H9 (cell line): ENCODE measurements at regions not wholly inside any gene's neighbourhood (a gene's known extent, or its start where the extent isn't known, plus 50 kb on each side); places are given as distances from the start of the nearest gene placed in this dataset.
"Not testable (repeated sequence)": the region's sequence is repeated elsewhere in the genome, so short reads cannot be mapped to it uniquely, and the experiment has no call there.

ENCODE experiments used
- DNase-seq: peaks from one replicate; pipeline ENCODE4 v3.0.0-alpha.2; 2017
- H2AFZ ChIP-seq: one replicate; pipeline ENCODE4 v1.6.1; 2013; ENCODE audit warnings: mild to moderate bottlenecking, low read length, control low read depth, moderate library complexity
- H2AK5ac ChIP-seq: 2 replicates; pipeline ENCODE4 v1.6.1; 2013; ENCODE audit warnings: low read length, control low read depth, mixed read lengths; ENCODE audit not compliant: insufficient read length
- H2BK120ac ChIP-seq: one replicate; pipeline ENCODE4 v1.6.1; 2013; ENCODE audit warnings: low read depth, mild to moderate bottlenecking, low read length, control low read depth, inconsistent platforms; ENCODE audit not compliant: poor library complexity, severe bottlenecking
- H2BK12ac ChIP-seq: 2 replicates; pipeline ENCODE4 v1.6.1; 2013; ENCODE audit warnings: low read length, control low read depth, mixed read lengths, low read depth; ENCODE audit not compliant: insufficient read length
- H2BK15ac ChIP-seq: 2 replicates; pipeline ENCODE4 v1.6.1; 2013; ENCODE audit warnings: low read depth, low read length, control low read depth
- H2BK20ac ChIP-seq: one replicate; pipeline ENCODE4 v1.6.1; 2013; ENCODE audit warnings: low read depth, mild to moderate bottlenecking, low read length, control low read depth, inconsistent platforms; ENCODE audit not compliant: poor library complexity, severe bottlenecking
- H2BK5ac ChIP-seq: 2 replicates; pipeline ENCODE4 v1.6.1; 2013; ENCODE audit warnings: low read length, control low read depth, mixed read lengths; ENCODE audit not compliant: insufficient read length
- H3K14ac ChIP-seq: 2 replicates; pipeline ENCODE4 v1.6.1; 2013; ENCODE audit warnings: low read length, control low read depth; ENCODE audit not compliant: insufficient read depth
- H3K18ac ChIP-seq: 2 replicates; pipeline ENCODE4 v1.6.1; 2013; ENCODE audit warnings: low read depth, mild to moderate bottlenecking, mixed read lengths, low read length, control low read depth; ENCODE audit not compliant: insufficient read length
- H3K23ac ChIP-seq: 2 replicates; pipeline ENCODE4 v1.6.1; 2013; ENCODE audit warnings: low read length, control low read depth, mixed read lengths, low read depth; ENCODE audit not compliant: insufficient read length
- H3K23me2 ChIP-seq: 2 replicates; pipeline ENCODE4 v1.6.1; 2013; ENCODE audit warnings: low read depth, mild to moderate bottlenecking, mixed read lengths, low read length, control low read depth; ENCODE audit not compliant: insufficient read length, poor library complexity, severe bottlenecking
- H3K27ac ChIP-seq: 2 replicates; pipeline ENCODE4 v1.5.1; 2013; ENCODE audit warnings: low read length, control low read depth, mixed read lengths, low read depth; ENCODE audit not compliant: insufficient read length
- H3K27me3 ChIP-seq: 2 replicates; pipeline ENCODE4 v1.6.1; 2013; ENCODE audit warnings: low read length, control low read depth, inconsistent platforms; ENCODE audit not compliant: insufficient read depth
- H3K4ac ChIP-seq: 2 replicates; pipeline ENCODE4 v1.6.1; 2013; ENCODE audit warnings: low read depth, mild to moderate bottlenecking, control low read depth, inconsistent platforms, low read length, moderate library complexity
- H3K4me1 ChIP-seq: 2 replicates; pipeline ENCODE4 v1.6.1; 2013; ENCODE audit warnings: low read length, control low read depth, inconsistent platforms; ENCODE audit not compliant: insufficient read depth
- H3K4me2 ChIP-seq: 2 replicates; pipeline ENCODE4 v1.6.1; 2013; ENCODE audit warnings: low read length, control low read depth, mixed read lengths; ENCODE audit not compliant: insufficient read length, insufficient read depth
- H3K56ac ChIP-seq: 2 replicates; pipeline ENCODE4 v1.6.1; 2013; ENCODE audit warnings: low read depth, mild to moderate bottlenecking, mixed read lengths, low read length, control low read depth; ENCODE audit not compliant: insufficient read length
- H3K79me1 ChIP-seq: 2 replicates; pipeline ENCODE4 v1.6.1; 2013; ENCODE audit warnings: low read depth, mild to moderate bottlenecking, moderate library complexity, low read length, control low read depth, inconsistent platforms; ENCODE audit not compliant: insufficient read depth, poor library complexity, severe bottlenecking
- H3K79me2 ChIP-seq: 2 replicates; pipeline ENCODE4 v1.6.1; 2013; ENCODE audit warnings: low read length, control low read depth, inconsistent platforms; ENCODE audit not compliant: insufficient read depth
- H3K9ac ChIP-seq: 2 replicates; pipeline ENCODE4 v1.6.1; 2013; ENCODE audit warnings: low read length, control low read depth, mixed read lengths; ENCODE audit not compliant: insufficient read length; ENCODE audit errors: extremely low read depth
- H3K9me3 ChIP-seq: one replicate; pipeline ENCODE4 v1.6.1; 2013; ENCODE audit warnings: low read depth, low read length, inconsistent platforms; ENCODE audit not compliant: control insufficient read depth
- H3T11ph ChIP-seq: one replicate; pipeline ENCODE4 v1.6.1; 2013; ENCODE audit warnings: mild to moderate bottlenecking, low read length, control low read depth, inconsistent platforms
- H4K20me1 ChIP-seq: one replicate; pipeline ENCODE4 v1.6.1; 2013; ENCODE audit not compliant: control insufficient read depth, insufficient read length, insufficient read depth
- H4K5ac ChIP-seq: 2 replicates; pipeline ENCODE4 v1.6.1; 2013; ENCODE audit warnings: low read depth, mild to moderate bottlenecking, mixed read lengths, low read length, control low read depth; ENCODE audit not compliant: insufficient read length
- H4K8ac ChIP-seq: replicated peaks from 2 replicates; pipeline ENCODE4 v1.6.1; 2013; ENCODE audit warnings: low read length, control low read depth, mixed read lengths, low read depth; ENCODE audit not compliant: insufficient read length
- H4K91ac ChIP-seq: 2 replicates; pipeline ENCODE4 v1.6.1; 2013; ENCODE audit warnings: low read depth, mild to moderate bottlenecking, moderate library complexity, mixed read lengths, low read length, control low read depth; ENCODE audit not compliant: insufficient read length
- H3K27ac Mint-ChIP-seq, 3 experiments: 2 replicates in 2 of 3; 3 replicates in 1 of 3; pipeline ENCODE4 v1.8.0; 2020 to 2021; ENCODE audit warnings: mixed read lengths in 3 of 3, mild to moderate bottlenecking in 1 of 3, moderate library complexity in 1 of 3
- H3K27me3 Mint-ChIP-seq: 2 replicates; pipeline ENCODE4 v1.8.0; 2021; ENCODE audit warnings: low read depth, mild to moderate bottlenecking, moderate library complexity, mixed read lengths
- H3K36me3 Mint-ChIP-seq, 3 experiments: 2 replicates in 2 of 3; 3 replicates in 1 of 3; pipeline ENCODE4 v1.8.0; 2020 to 2021; ENCODE audit warnings: low read depth in 3 of 3, mixed read lengths in 3 of 3; ENCODE audit not compliant: insufficient read depth in 1 of 3
- H3K4me1 Mint-ChIP-seq, 2 experiments: 2 replicates each; pipeline ENCODE4 v1.8.0; 2020; ENCODE audit warnings: mixed read lengths in 2 of 2
- H3K4me3 Mint-ChIP-seq, 2 experiments: 2 replicates in 1 of 2; 3 replicates in 1 of 2; pipeline ENCODE4 v1.8.0; 2020 to 2021; ENCODE audit warnings: mild to moderate bottlenecking in 2 of 2, mixed read lengths in 2 of 2, moderate library complexity in 1 of 2
- H3K9me3 Mint-ChIP-seq, 2 experiments: 2 replicates in 1 of 2; 3 replicates in 1 of 2; pipeline ENCODE4 v1.8.0; 2020; ENCODE audit warnings: mild to moderate bottlenecking in 2 of 2, mixed read lengths in 2 of 2, moderate library complexity in 1 of 2
- CTCF ChIP-seq: fragments of 200-600 bp; sonication (generic); conservative IDR thresholded peaks from 3 replicates; pipeline ENCODE4 v1.8.0; 2021; ENCODE audit warnings: antibody characterized with exemption, mild to moderate bottlenecking
- WGBS: extraction: QIAGEN DNeasy Blood & Tissue Kit; methylation state at CpG from one replicate; pipeline ENCODE4 v1.1.7; 2013; ENCODE audit warnings: missing lambda C conversion rate, low lambda C conversion rate, mixed read lengths; ENCODE audit not compliant: insufficient read length; ENCODE audit errors: extremely low coverage; 5-methylcytosine and 5-hydroxymethylcytosine counted together

- Histone ChIP-seq H3K79me1 (no peaks in the 10 kb centered on the region), H2BK5ac (no peak overlapping the region), H3K18ac (no peak overlapping the region), H2BK12ac (no peak overlapping the region), H3K4me1 (no peaks in the 10 kb centered on the region), H4K91ac (no peak overlapping the region), H3K23me2 (no peaks in the 10 kb centered on the region), H3K23ac (no peak overlapping the region), H3K9me3 (no peaks in the 10 kb centered on the region), H3K4ac (no peak overlapping the region), H4K20me1 (no peaks in the 10 kb centered on the region), H2BK15ac (no peak overlapping the region), H2AK5ac (no peak overlapping the region), H2AFZ (no peak overlapping the region), H3K9ac (no peak overlapping the region), H4K8ac (no peak overlapping the region), H3T11ph (no peak overlapping the region), H3K4me2 (no peak overlapping the region), H3K79me2 (no peaks in the 10 kb centered on the region), H3K27me3 (no peaks in the 10 kb centered on the region), H4K5ac (no peak overlapping the region), H2BK120ac (no peak overlapping the region), H3K27ac (no peak overlapping the region), H3K14ac (no peak overlapping the region), H3K56ac (no peak overlapping the region), H2BK20ac (no peak overlapping the region)
- Mint-ChIP-seq H3K4me3 (no peak overlapping the region), H3K27me3 (no peaks in the 10 kb centered on the region), H3K36me3 (no peaks in the 10 kb centered on the region), H3K4me1 (no peaks in the 10 kb centered on the region), H3K27ac (no peak overlapping the region), H3K9me3 (no peaks in the 10 kb centered on the region)
- DNase-seq: peak; percentile 52
- peak; percentile 45; the same call in 2 of the 3 replicates for TF ChIP-seq CTCF
- no CpG with 5 or more reads among the region's 1 CpG for WGBS
Observed at GRCh38 chr2:192604295-192604694, 409.6 kb upstream of the TMEFF2 start.

- not testable (repeated sequence) for H3K27me3 Mint-ChIP-seq, H4K5ac ChIP-seq, H3K4me3 Mint-ChIP-seq, H3K4me1 ChIP-seq, H3K79me1 ChIP-seq, H3T11ph ChIP-seq, H3K23ac ChIP-seq, H3K23me2 ChIP-seq, H2BK12ac ChIP-seq, H3K14ac ChIP-seq, H3K9me3 Mint-ChIP-seq, H2BK120ac ChIP-seq, H2AK5ac ChIP-seq, H2BK20ac ChIP-seq, H2BK15ac ChIP-seq, H4K20me1 ChIP-seq, H3K4me1 Mint-ChIP-seq, H4K91ac ChIP-seq, H3K4me2 ChIP-seq, H4K8ac ChIP-seq, DNase-seq, H3K18ac ChIP-seq, H3K36me3 Mint-ChIP-seq, H2BK5ac ChIP-seq, H3K9ac ChIP-seq, H3K79me2 ChIP-seq, H3K27ac Mint-ChIP-seq, H2AFZ ChIP-seq, H3K4ac ChIP-seq, H3K27ac ChIP-seq, H3K9me3 ChIP-seq, H3K56ac ChIP-seq, H3K27me3 ChIP-seq
- WGBS: no CpG with 5 or more reads among the region's 9 CpGs
Observed at GRCh38 chr2:192598649-192599048, 403.9 kb upstream of the TMEFF2 start.
